Adrenal gland (tissue), 5 donors: ENCODE measurements at regions not wholly inside any gene's neighbourhood (a gene's known extent, or its start where the extent isn't known, plus 50 kb on each side); places are given as distances from the start of the nearest gene placed in this dataset.
"Not testable (repeated sequence)": the region's sequence is repeated elsewhere in the genome, so short reads cannot be mapped to it uniquely, and the experiment has no call there.

Experiments
- POLR2A ChIP-seq, 2 donors: fragments of 450-650 bp; IDR thresholded peaks; one replicate each; pipeline ENCODE4 v1.6.1; 2017; ENCODE audit warnings: antibody characterized with exemption in 2 of 2, mild to moderate bottlenecking in 2 of 2, moderate library complexity in 1 of 2
- TF ChIP-seq, protein P1 (sequence below), 6 experiments: fragments of 450-650 bp in 4 of 6; fragments of 200-600 bp in 2 of 6; sonication (generic) in 1 of 6; IDR thresholded peaks; 1 replicate in 5 of 6; 2 replicates in 1 of 6; pipeline versions ENCODE4 v1.5.1 to v1.8.0; 2016 to 2021; ENCODE audit warnings: antibody characterized with exemption in 6 of 6, mild to moderate bottlenecking in 2 of 6, moderate library complexity in 1 of 6
- donor health status: DM: no; HTN: no; CAD: no.

DNA sequence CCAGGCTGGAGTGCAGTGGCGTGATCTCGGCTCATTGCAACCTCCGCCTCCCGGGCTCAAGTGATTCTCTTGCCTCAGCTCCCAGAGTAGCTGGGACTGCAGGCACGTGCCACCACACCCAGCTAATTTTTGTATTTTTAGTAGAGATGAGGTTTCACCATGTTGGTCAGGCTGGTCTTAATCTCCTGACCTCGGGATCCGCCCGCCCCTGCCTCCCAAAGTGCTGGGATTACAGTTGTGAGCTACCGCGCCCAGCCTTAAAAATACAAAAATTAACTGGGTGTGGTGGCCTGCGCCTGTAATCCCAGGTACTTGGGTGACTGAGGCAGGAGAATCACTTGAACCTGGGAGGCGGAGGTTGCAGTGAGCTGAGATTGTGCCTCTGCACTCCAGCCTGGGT is 89.4 kb downstream of the UTRN start:
- TF ChIP-seq, protein P1, sequence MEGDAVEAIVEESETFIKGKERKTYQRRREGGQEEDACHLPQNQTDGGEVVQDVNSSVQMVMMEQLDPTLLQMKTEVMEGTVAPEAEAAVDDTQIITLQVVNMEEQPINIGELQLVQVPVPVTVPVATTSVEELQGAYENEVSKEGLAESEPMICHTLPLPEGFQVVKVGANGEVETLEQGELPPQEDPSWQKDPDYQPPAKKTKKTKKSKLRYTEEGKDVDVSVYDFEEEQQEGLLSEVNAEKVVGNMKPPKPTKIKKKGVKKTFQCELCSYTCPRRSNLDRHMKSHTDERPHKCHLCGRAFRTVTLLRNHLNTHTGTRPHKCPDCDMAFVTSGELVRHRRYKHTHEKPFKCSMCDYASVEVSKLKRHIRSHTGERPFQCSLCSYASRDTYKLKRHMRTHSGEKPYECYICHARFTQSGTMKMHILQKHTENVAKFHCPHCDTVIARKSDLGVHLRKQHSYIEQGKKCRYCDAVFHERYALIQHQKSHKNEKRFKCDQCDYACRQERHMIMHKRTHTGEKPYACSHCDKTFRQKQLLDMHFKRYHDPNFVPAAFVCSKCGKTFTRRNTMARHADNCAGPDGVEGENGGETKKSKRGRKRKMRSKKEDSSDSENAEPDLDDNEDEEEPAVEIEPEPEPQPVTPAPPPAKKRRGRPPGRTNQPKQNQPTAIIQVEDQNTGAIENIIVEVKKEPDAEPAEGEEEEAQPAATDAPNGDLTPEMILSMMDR (IDR thresholded peaks at IDR 0.05): not testable (repeated sequence)
- not testable (repeated sequence) for TF ChIP-seq POLR2A (IDR thresholded peaks at IDR 0.05)
